ENCODE measurements at regions not wholly inside any gene's neighbourhood (a gene's known extent, or its start where the extent isn't known, plus 50 kb on each side); places are given as distances from the start of the nearest gene placed in this dataset.
A peak's percentile ranks its signal among the peaks of the same experiment; 100 is the strongest.
"Not testable (repeated sequence)": the region's sequence is repeated elsewhere in the genome, so short reads cannot be mapped to it uniquely, and the experiment has no call there.

DNA sequence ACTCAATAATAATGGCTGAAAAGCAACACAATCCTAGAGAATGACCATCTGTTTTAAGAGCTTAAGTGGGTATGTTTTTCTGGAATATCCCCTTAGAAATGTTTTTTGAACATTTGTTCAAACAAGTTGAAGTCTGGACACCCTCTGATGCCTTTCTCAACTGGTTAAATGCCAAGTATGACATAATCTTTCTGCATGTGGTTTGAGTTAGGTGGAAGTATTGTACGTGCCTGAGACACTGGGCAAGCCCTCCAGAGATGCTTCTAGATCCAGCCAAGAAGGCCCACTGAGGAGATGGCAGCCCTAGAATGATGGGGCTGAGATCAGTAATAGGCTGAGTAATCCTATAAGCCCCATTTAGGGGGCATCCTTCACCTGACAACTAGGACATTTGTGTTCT lies 493.1 kb downstream of the MAGEE1 start:
- H3K27ac Mint-ChIP-seq = no peak overlapping the region
- ATAC-seq (replicated peaks in 1 of 2) = no peak
- no peak overlapping the region for H3K4me3 Mint-ChIP-seq
- peaks cover 28% of the 10 kb centered on the region for H3K27me3 Mint-ChIP-seq (ENCODE audit: low read depth)
- H3K36me3 Mint-ChIP-seq (ENCODE audit: insufficient read depth in 2 of 2) = peaks cover 0 to 2% of the 10 kb centered on the region in 2 donors
- no peaks in the 10 kb centered on the region for H3K9me3 Mint-ChIP-seq
- no peak for DNase-seq
- no peaks in the 10 kb centered on the region for H3K4me1 Mint-ChIP-seq (ENCODE audit: low read depth)

DNA sequence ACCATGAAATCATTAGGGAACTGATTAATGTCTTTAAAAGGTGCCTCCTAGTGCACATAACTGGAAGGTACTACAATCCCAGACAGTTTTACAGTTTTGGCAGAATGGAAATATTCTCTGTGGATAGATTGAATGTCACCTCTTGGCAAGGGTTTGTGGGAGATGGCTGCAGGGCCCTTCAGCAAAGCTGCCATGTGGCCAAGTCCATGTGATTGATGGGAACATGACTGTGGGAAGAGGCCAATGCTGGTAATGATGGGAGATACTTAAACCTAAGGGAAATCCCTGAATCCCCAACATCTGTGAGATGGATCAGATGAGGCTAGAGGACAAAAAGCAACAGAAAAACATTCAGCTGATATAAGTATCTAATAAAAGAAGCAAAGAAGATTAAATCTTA lies 493.7 kb downstream of the MAGEE1 start:
- Mint-ChIP-seq H3K36me3 (ENCODE audit: insufficient read depth in 2 of 2) (peaks cover 0 to 3% of the 10 kb centered on the region in 2 donors), H3K4me1 (ENCODE audit: low read depth) (no peaks in the 10 kb centered on the region), H3K9me3 (no peaks in the 10 kb centered on the region), H3K4me3 (no peak overlapping the region), H3K27ac (no peak overlapping the region), H3K27me3 (ENCODE audit: low read depth) (peaks cover 28% of the 10 kb centered on the region)
- no peak for ATAC-seq (replicated peaks in 1 of 2)
- no peak for DNase-seq

DNA sequence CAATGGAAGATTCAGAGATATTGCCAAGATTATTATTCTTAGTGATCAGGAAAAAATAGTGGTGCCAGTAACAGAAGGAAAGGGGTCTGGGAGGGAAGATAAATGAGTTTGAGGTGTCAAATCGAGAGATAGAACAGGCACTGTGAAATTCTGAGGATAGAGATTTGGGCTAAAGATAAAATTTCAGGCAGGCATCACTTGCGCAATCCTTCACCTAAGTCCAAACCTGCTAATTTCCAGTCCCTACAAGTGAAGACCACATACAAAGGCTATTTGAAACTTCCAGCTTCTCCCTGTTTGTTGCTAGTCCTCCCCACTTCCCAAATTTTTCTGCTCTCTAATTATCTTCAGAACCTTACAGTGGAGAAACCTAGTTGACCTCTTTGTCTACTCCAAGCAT lies 494.6 kb downstream of the MAGEE1 start:
- Mint-ChIP-seq H3K4me3 (no peak overlapping the region), H3K27ac (no peak overlapping the region), H3K9me3 (no peaks in the 10 kb centered on the region), H3K4me1 (ENCODE audit: low read depth) (no peaks in the 10 kb centered on the region), H3K36me3 (ENCODE audit: insufficient read depth in 2 of 2) (peaks cover 0 to 3% of the 10 kb centered on the region in 2 donors), H3K27me3 (ENCODE audit: low read depth) (peaks cover 28% of the 10 kb centered on the region)
- DNase-seq (no peak), ATAC-seq (replicated peaks in 1 of 2) (no peak)

DNA sequence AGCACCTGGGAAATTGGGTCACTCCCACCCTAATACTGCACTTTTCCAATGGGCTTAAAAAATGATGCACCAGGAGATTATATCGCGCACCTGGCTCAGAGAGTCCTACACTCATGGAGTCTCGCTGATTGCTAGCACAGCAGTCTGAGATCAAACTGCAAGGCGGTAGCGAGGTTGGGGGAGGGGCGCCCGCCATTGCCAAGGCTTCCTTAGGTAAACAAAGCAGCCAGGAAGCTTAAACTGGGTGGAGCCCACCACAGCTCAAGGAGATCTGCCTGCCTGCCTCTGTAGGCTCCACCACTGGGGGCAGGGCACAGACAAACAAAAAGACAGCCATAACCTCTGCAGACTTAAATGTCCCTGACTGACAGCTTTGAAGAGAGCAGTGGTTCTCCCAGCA lies 497.1 kb downstream of the MAGEE1 start:
- not testable (repeated sequence) for H3K4me1 Mint-ChIP-seq (ENCODE audit: low read depth); DNase-seq; H3K9me3 Mint-ChIP-seq; H3K36me3 Mint-ChIP-seq (ENCODE audit: insufficient read depth in 2 of 2); ATAC-seq (replicated peaks in 1 of 2); H3K4me3 Mint-ChIP-seq; H3K27ac Mint-ChIP-seq
- H3K27me3 Mint-ChIP-seq (ENCODE audit: low read depth) = peaks cover 28% of the 10 kb centered on the region

DNA sequence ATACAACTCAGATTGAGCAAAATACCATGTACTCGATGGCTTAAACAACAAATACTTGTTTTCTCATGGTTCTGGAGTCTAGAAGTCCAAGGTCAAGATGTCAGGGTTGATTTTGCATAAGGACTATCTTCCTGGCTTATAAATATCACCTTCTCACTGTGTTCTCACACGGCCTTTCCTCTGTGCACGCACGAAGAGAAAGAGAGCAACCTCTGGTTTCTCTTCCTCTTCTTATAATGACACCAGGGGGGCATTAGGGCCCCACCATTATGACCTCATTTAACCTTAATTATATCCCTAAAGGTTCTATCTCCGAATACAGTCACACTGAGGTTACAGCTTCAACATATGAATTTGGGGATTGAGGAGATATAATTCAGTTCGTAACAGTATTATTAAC lies 504.0 kb downstream of the MAGEE1 start:
- Mint-ChIP-seq H3K4me1 (ENCODE audit: low read depth) (no peaks in the 10 kb centered on the region), H3K9me3 (peaks cover 0 to 1% of the 10 kb centered on the region in 2 donors), H3K27ac (no peak overlapping the region), H3K4me3 (no peak overlapping the region), H3K36me3 (ENCODE audit: insufficient read depth in 2 of 2) (no peaks in the 10 kb centered on the region), H3K27me3 (ENCODE audit: low read depth) (no peaks in the 10 kb centered on the region)
- DNase-seq = no peak
- no peak for ATAC-seq (replicated peaks in 1 of 2)

DNA sequence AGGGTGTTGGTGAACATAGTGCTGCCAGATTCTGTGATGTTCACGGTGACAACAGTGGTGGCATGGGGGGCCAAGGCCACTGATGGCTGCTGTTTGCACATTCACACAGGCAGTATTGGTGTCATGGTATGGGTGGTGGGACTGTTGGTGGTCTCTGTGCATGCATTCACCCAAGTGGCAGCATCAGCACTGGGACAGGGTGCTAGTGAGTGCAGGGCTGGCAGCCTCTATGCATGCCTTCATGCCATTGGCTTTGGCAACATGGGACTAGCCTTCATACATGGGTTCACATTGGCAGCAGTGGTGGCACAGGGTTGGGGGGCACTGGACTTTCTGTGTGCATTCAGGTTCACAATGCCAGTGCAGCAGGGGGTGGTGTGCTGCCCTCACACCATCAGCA lies 489.7 kb upstream of the FGF16 start:
- H3K27me3 Mint-ChIP-seq (ENCODE audit: low read depth) = peaks cover 25% of the 10 kb centered on the region
- ATAC-seq (replicated peaks in 1 of 2) (no peak), DNase-seq (no peak)
- H3K36me3 Mint-ChIP-seq (ENCODE audit: insufficient read depth in 2 of 2) = no peaks in the 10 kb centered on the region
- H3K4me3 Mint-ChIP-seq = no peak overlapping the region
- no peaks in the 10 kb centered on the region for H3K4me1 Mint-ChIP-seq (ENCODE audit: low read depth)
- H3K9me3 Mint-ChIP-seq = peaks cover 4 to 7% of the 10 kb centered on the region in 2 donors
- no peak overlapping the region for H3K27ac Mint-ChIP-seq

DNA sequence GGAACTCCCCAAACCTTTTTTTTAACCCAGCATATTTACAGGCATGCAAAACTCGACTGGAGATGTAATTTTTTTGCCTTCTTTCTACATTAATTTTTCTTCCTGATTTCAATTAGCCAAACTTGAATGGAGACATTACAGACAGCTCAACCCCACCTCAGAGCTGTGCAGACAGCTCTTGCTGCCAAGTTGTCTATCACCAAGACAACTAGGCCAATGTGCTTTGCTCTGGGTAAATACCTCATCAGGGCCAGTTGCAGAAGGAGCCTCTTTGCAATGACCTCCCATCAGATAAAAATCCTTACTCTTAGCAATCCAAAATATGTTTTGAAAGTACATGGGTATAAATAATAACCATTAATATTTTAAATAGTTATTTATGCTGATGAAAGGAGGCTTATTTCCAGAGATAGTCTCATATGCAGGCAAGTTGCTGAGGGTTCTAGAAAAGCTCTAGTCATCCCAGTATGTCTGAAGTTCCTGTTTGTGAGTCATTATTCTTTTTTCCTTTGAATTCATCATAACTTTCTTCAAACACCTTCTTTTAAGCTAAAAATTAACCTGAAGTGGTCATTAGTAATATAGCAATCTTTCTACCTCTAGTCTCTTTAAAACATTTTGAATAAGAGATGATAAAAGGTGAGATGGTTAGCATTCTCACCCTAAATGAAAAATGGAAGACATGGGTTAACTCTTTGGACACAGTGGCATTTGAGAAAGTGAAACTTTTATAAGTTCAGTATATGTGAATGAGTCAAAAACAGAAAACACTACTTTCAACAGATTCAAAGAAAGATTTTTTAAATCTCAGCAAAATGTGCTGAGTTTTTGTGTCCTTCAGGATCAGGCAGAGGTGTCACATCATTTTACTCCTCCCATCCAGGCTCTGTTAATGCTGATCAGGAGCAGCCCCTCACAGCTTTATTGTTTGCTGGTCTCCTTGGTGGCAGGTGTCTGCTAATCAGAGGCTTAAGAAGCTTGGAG lies 475.5 kb upstream of the FGF16 start:
- H3K4me1 Mint-ChIP-seq (ENCODE audit: low read depth) = no peaks in the 10 kb centered on the region
- peak; percentile 1 to 6 for DNase-seq
- ATAC-seq (replicated peaks in 1 of 2) = peak; percentile 78
- no peak overlapping the region for H3K4me3 Mint-ChIP-seq
- H3K36me3 Mint-ChIP-seq (ENCODE audit: insufficient read depth in 2 of 2) = no peaks in the 10 kb centered on the region
- H3K9me3 Mint-ChIP-seq = no peaks in the 10 kb centered on the region
- peak overlapping the region; percentile 86 for H3K27ac Mint-ChIP-seq
- peaks cover 28% of the 10 kb centered on the region for H3K27me3 Mint-ChIP-seq (ENCODE audit: low read depth)

DNA sequence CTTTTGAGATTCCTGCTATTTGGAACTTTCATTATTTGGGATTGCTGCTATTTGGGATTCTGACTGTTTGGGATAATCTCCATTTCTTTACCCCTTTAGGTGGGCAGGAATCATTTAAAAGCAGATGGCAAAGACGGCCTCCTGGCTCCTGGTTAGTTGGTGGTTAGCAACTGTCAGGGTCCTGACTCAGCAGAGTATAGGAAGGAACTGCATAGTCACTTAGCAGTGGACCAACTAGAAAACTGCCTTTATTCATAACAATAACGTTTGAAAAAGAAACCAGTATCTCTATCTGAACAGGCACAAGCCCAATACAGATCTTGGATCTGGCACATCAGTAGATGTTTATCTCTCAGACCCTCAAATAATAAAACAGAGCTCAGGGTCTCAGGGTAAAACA lies 469.7 kb upstream of the FGF16 start:
- ATAC-seq (replicated peaks in 1 of 2) (no peak), DNase-seq (no peak)
- peaks cover 0 to 3% of the 10 kb centered on the region in 2 donors for H3K9me3 Mint-ChIP-seq
- no peak overlapping the region for H3K4me3 Mint-ChIP-seq
- no peaks in the 10 kb centered on the region for H3K4me1 Mint-ChIP-seq (ENCODE audit: low read depth)
- no peak overlapping the region for H3K27ac Mint-ChIP-seq
- H3K36me3 Mint-ChIP-seq (ENCODE audit: insufficient read depth in 2 of 2) = no peaks in the 10 kb centered on the region
- peaks cover 65% of the 10 kb centered on the region for H3K27me3 Mint-ChIP-seq (ENCODE audit: low read depth)

DNA sequence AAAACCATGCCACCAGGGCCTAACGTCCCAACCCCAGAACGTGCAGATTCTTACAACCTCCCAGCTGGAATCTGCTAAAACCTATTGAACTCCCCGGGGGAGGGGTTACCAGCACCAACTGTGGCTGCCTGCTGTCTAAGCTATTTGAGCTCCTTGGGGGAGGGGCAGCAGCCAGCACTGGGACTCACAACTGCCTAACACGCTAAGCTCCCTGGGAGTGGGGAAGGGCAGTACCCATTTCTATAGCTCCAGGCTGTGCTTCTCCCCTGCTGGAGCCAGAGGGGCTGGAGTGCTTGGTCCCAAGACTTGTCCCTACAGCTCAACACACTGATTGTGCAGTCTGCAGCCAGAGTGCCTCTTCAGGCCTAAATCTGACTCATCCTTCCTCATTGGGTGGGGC lies 459.8 kb upstream of the FGF16 start:
- Mint-ChIP-seq H3K9me3 (peaks cover 6 to 7% of the 10 kb centered on the region in 2 donors), H3K27me3 (ENCODE audit: low read depth) (peaks cover 31% of the 10 kb centered on the region), H3K4me3 (no peak overlapping the region), H3K27ac (no peak overlapping the region), H3K4me1 (ENCODE audit: low read depth) (no peaks in the 10 kb centered on the region), H3K36me3 (ENCODE audit: insufficient read depth in 2 of 2) (peaks cover 0 to 2% of the 10 kb centered on the region in 2 donors)
- DNase-seq = no peak
- no peak for ATAC-seq (replicated peaks in 1 of 2)

DNA sequence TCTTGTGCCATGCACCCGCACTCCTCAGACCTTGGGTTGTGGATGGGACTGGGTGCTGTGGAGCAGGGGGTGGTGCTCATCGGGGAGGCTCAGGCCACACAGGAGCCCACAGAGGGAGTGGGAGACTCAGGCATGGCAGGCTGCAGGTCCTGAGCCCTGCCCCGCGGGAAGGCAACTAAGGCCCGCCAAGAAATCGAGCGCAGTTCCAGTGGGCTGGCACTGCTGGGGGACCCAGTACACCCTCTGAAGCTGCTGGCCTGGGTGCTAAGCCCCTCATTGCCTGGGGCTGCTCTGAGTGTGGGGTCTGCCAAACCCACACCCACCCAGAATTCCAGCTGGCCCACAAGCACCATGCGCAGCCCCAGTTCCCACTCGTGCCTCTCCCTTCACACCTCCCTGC lies 450.5 kb upstream of the FGF16 start:
- Mint-ChIP-seq H3K27ac (no peak overlapping the region), H3K36me3 (ENCODE audit: insufficient read depth in 2 of 2) (peaks cover 0 to 1% of the 10 kb centered on the region in 2 donors), H3K4me1 (ENCODE audit: low read depth) (no peaks in the 10 kb centered on the region), H3K27me3 (ENCODE audit: low read depth) (peaks cover 36% of the 10 kb centered on the region), H3K9me3 (peaks cover 6% of the 10 kb centered on the region in 2 donors), H3K4me3 (no peak overlapping the region)
- DNase-seq = no peak
- no peak for ATAC-seq (replicated peaks in 1 of 2)

DNA sequence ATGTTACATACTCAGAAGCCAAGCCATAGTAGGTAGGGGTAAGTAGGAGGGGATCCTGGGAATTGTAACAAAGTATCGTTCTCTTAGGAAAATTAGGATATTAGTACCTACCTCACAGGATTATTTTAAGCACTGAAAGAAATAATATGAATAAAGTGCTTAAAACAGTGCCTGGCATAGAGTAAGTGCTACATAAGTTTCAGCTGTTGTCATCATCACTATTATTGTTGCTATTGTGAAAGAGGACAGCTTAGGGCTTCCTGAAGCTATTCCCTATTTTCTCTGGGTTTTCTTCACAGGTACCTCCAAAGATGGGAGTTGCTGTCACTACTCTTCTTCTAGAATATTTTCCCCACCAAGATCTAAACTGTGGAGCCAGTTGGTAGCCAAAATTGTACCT lies 443.7 kb upstream of the FGF16 start:
- H3K27ac Mint-ChIP-seq = peak overlapping the region; percentile 88
- peak; percentile 6 to 26 for ATAC-seq (replicated peaks in 1 of 2)

DNA sequence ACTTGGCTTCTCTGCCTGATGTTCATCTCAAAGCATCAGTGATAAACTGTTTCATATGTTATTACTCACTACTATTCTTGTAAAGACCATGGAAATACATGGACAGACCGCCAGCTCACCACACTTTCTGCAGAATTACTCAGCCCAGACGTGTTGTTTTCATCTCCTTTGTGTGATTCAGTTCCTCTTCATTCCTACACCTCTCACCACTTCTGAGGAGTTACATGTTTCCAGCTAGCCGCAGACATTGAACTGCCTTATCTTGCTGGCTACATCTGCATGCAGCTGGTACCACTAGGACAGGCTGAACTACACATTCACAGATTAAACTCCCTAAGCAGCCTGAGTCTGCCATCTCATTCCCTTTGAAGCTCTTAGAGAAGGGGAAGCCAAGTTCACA lies 443.2 kb upstream of the FGF16 start:
- Mint-ChIP-seq H3K36me3 (ENCODE audit: insufficient read depth in 2 of 2) (peaks cover 0 to 2% of the 10 kb centered on the region in 2 donors), H3K27me3 (ENCODE audit: low read depth) (peaks cover 40% of the 10 kb centered on the region), H3K4me1 (ENCODE audit: low read depth) (peaks cover 25% of the 10 kb centered on the region), H3K9me3 (peaks cover 2 to 3% of the 10 kb centered on the region in 2 donors), H3K27ac (peak overlapping the region; percentile 88), H3K4me3 (peak overlapping the region; percentile 7 to 63)
- ATAC-seq (replicated peaks in 1 of 2) (peak; percentile 98), DNase-seq (peak; percentile 37 to 62)

More for the DNA sequence above, 443.7 kb upstream of the FGF16 start:
- peaks cover 40% of the 10 kb centered on the region for H3K27me3 Mint-ChIP-seq (ENCODE audit: low read depth)
- peaks cover 2 to 3% of the 10 kb centered on the region in 2 donors for H3K9me3 Mint-ChIP-seq
- H3K36me3 Mint-ChIP-seq (ENCODE audit: insufficient read depth in 2 of 2) = peaks cover 0 to 2% of the 10 kb centered on the region in 2 donors
- H3K4me1 Mint-ChIP-seq (ENCODE audit: low read depth) = peaks cover 25% of the 10 kb centered on the region
- peak overlapping the region in 1 of 2 donors; percentile 63 for H3K4me3 Mint-ChIP-seq
- DNase-seq = no peak

DNA sequence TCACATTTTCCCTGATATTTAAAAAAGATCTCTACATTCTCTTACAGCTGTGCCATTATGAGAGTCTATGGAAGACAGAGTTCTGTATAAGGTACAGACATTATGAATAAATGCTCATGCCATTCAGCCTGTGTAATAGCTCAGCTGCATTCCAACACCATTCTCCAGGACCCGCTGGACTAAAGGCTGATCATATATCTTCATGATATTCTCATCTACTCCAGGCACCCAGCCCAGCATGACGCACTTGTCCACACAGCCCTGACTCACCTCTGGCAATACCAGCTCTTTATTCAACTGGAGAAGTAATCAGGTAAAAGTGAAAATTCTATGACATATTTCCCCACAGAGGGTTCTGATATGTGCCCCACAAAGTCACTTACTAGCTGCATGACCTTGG lies 437.5 kb upstream of the FGF16 start:
- Mint-ChIP-seq H3K36me3 (ENCODE audit: insufficient read depth in 2 of 2) (peaks cover 0 to 2% of the 10 kb centered on the region in 2 donors), H3K4me1 (ENCODE audit: low read depth) (peaks cover 6% of the 10 kb centered on the region), H3K9me3 (peaks cover 0 to 1% of the 10 kb centered on the region in 2 donors), H3K27me3 (ENCODE audit: low read depth) (peaks cover 46% of the 10 kb centered on the region), H3K4me3 (no peak overlapping the region), H3K27ac (no peak overlapping the region)
- ATAC-seq (replicated peaks in 1 of 2) (no peak), DNase-seq (no peak)
